NCI-H460 (cell line): ENCODE measurements at regions not wholly inside any gene's neighbourhood (a gene's known extent, or its start where the extent isn't known, plus 50 kb on each side); places are given as distances from the start of the nearest gene placed in this dataset.

Experiments used
- DNase-seq: peaks from one replicate; pipeline ENCODE4 v3.0.0-alpha.2; 2016; ENCODE audit warnings: low read depth; ENCODE audit errors: extremely low read depth

DNA sequence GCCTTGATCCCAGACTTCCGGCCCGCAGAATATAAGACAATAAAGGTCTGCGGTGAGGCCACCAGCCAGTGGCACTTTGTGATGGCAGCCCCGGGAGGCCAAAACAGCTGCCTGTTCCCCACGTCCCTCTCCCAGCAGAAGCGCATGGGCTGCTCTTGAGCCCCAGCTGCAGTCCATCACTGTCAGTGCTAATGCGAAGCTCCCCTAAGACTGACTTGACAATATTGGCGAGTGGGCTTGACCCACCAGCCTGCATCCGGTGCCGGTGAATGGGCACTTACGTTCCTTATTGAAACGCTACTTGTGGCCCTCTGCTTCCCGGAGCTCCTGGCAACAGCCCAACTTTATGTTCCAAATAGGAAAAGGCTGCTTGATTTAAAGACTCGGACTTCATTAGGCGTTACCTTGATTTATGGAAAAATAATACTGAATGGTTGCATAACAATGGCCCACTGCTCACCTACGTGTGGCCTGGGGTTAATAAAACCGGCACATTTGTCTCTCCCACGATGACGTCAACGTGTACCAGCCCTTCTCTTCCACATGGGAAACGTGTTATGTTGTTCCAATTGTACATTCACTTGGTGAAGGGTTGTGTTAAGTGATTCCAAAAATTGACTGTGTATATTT is 93.4 kb upstream of the SEPTIN5 start:
- no peak for DNase-seq

DNA sequence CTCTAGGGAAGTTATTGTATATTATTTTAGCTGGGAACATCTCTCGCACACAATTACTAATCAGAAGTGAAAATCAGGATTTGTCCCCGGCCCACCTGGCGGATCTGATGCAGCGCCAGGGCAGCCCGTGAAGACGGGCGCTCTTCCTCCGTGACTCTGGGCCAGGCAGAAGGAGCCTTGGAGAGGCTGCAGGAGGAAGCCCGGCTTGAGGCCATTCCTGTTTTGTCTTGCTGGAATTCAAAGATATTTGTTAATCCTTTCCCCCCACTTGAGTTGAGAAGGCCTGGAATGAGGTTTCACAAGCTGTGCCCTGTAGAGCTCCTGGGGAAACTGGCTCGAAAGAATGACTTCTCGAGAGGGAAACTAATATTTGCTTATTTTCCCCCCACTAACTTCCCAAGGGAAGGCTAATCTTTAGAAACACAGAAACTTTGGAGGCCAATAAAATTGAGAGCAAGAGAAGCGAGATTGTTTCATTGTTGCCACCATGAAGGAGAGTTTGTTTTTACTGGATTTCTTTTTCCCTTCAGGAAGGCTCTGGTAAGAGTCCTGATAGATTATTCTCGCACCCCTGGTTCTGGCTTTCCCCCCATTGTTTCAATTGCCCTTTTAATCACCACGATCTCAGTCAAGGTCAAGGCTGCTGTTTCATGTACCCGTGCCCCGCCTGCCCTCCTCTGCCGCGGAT is 92.8 kb upstream of the SEPTIN5 start:
- DNase-seq: no peak

DNA sequence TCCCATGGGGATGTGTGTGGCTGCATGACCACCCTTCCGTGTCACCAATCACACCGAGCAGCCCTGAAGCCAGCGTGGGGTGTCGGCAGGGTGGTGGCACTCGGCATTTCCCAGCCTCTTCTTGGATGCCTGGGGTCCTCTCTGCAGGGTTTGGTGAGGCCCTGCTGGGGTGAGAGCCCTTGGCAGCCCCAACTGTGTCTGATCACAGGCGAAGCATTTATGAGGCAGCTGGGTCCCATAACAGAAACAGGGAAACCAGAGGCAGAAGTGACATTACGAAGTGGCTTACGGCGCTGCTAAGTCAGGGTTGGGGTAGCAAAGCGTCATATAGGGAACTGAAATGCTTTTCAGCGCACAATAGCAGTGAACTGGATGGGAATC is 92.3 kb upstream of the SEPTIN5 start:
- no peak for DNase-seq

DNA sequence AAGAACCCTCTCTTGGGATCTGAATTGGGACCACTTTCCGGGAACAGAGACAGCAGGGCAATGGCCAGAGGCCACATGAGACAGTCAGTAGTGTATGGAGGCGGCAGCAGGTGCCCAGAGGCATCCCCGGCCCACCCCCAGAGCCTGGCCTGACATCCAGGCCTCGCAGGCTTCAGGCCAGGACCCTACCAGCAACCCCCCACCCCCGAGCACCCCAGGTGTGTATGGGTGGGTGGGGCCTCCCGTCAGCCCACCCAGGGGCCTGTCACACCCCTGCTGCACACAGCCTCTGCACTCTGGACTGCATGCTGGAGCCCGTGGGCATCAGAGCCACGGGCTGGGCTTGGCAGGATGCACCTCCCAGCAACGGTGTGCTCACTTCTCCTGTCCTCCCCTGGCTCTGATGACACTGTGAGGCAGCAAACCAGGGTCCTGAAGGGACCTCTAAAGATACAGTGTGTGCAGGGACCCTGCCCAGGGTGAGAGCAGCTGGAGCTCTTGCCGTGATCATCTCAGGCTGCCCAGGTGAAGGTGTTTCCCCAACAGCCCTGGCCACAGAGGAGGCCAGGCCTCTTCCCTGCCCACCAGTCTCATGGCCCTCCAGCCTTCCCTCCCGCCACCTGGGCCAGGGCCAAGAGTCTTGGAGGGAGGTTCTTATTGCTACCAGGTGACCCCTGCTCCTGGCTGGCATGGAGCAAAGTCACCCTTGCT is 88.8 kb upstream of the SEPTIN5 start:
- no peak for DNase-seq

DNA sequence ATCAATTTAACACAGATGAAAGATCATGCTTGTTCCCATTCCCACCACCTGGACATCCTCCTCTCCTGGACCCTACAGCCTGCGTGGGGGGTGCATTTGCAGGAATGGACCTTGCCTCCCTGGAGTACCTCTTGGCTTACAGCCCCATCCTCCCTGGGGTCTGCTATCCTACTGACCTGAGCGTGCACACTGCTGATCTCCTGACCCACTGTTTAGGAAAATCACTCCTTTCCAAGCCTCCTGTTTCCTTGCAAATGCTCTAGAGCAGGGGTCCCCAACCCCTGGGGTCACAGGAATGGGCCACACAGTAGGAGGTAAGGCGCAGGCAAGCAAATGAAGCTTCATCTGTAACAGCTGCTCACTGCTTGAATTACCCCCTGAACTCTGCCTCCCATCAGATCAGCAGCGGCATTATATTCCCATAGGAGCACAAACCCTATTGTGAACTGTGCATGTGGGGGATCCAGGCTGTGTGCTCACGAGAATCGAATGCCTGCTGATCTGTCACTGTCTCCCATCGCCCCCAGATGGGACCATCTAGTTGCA is 88.2 kb upstream of the SEPTIN5 start:
- DNase-seq: no peak

DNA sequence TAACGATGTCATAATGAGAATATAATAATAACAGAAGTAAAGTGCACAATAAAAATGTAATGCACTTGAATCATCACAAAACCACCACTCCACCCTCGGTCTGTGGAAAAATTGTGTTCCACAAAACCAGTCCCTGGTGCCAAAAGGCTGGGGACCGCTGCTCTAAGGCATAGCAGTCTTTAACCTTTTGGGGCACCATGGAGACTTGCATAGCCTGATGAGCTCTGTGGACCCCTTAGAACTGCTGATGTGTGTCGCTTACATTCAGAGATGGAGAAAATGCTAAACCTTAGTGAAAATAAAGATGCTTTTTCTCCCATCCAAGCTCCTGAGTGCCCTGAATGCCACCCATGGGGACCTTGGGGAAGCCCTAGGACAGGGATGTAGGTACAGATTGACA is 87.6 kb upstream of the SEPTIN5 start:
- no peak for DNase-seq

DNA sequence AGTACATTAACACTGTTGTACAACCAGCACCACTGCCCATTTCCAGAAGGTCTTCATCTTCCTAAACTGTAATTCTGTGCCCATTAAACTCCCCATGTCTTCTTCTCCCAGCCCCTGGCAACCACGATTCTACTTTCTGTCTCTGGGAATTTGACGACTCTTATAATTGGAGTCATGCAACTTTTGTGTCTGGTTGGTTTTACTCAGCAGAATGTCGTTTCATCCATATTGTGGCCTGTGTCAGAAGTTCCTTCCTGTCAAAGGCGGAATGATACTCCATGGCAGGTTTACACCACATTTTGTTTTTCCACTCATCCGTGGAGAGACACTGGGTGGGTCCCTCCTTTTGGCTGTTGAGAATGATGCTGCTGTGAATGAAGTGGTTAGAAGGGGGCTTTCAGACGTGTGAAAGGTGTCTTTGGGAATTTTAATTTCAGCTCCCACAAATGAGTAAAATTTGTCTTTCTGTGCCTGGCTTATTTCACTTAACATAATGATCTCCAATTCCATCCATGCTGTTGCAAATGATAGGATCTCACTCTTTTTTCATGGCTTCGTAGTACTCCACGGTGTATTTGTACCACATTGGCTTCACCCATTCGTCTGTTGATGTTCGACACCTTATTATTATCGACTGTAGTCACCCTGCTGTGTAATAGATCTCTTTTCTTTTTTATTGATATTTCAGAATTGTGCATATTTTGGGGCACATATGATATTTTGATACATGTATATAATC is 86.1 kb upstream of the SEPTIN5 start:
- DNase-seq: no peak

DNA sequence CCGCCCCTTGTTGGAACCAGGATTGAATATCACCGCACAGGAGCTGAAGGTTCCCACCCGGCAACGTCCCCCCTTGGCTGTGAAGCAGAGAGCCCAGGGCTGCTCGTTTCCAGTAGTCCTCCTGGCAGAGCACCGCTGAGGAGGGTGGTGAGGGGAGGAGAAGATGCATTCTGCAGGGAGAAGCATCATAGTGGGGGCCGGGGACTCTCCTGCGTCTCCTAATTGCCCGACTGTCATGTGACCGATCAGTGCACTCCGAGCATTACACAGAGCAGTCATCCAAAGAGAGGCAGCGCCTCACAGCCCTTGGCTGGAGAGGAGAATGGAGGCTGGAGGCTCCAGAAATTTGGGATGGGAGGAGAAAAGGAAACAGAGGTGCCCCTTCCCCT is 85.0 kb upstream of the SEPTIN5 start:
- no peak for DNase-seq

DNA sequence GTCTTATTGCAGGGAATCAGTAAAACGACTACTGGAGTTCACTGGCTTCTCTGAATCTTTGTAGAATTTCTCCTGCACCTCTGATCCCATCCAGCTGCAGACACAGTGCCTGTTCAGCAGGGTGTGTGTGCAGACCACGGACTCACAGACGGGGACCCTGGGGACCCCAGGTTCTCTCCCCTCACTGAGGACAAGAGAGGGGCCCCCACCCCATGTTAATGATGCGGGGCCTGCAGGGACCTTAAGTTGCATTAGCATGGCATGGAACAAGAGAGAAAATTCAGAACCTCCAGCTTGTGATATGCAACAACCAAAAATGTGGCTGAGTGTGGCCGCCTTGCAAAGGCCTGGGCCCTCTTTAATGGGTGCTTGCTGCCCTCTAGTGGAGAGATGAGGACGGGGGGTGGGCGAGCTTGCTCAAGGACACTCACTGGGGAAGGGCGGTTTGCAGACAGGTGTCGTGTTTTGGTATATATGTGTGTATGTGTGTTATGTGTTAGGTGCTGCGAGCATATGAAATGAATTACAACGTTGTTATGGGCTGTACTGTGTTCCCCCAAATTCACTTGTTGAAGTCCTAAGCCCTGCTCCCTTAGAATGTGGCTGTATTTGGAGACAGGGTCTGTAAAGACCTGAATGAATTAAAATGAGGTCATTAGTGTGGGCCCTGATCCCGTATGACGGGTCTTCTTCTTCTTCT is 84.4 kb upstream of the SEPTIN5 start:
- peak; percentile 55 for DNase-seq

DNA sequence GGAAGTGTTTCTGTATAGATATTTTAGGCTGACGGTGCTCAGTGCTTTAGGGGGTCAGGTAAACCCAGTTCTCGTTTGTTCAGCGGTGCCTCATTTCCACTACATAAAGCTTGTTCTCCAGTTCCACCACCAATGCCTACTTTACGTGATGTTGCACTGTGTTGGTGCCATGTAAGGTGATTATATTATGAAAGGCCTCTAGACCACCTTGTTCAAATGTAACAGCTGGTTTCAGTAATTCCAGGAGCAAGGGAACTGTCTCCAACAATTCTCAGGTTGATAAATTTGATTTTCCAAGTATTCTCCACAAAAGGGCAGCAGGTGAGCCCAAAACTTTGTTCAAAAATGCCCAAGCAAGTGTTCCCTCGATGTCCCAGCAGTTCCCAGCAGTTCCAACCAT is 83.7 kb upstream of the SEPTIN5 start:
- no peak for DNase-seq

DNA sequence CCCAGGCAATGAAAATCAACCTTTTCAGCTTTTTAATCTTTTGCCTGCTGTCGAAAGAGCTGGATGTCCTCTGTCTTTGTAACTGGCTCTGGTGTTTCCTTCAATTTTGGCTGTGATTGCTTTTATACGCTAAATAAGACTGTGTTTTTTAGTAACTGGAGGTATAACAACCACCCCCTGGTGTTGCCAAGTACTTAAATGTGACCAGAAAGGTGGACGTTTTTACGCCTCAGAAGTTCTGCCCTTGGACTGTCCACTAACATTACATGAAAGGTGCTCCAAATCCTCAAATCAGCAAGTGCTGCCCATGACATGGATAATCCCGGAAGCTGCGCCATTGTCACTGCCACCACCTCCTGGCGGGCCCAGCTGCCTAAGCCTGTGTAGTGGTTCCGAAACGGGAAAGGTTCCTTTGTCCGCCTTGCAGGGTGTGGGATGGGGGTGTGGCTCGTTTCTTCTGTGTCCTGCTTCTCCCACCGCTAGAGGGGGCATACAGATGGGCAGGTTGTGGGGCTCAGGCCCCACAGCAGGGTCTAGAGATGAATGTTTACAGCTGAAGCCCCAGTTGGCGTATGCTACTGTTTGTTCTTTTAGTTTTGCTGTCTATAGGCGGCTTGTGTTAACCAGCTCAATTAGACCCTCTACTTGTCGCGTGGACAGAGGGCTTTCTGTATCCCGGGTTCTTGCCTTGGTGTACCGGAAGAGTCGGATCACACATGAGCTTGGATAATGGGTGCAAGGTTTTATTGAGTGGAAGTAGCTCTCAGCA is 82.2 kb upstream of the SEPTIN5 start:
- DNase-seq: peak; percentile 19

DNA sequence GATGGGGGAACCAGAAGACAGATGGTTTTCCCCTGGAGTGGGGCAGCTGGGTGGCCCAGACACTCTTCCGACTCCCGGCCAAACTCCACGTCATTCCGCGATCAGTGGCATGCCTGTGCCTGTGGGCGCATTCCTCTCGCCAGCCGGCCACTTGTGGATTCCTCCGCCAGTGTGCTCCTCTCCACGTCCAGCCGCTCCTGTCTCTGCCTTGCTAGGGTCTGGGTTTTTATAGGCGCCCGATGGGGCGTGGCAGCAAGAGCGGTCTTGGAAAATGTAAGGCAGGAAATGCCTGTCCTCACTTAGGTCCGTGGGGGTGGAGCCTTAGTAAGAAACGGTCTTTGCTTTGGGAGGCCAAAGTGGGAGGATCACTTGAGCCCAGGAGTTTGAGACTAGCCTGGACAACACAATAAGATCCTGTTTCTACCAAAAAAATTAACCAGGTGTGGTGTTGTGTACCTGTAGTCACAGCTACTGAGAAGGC is 81.6 kb upstream of the SEPTIN5 start:
- DNase-seq: no peak

DNA sequence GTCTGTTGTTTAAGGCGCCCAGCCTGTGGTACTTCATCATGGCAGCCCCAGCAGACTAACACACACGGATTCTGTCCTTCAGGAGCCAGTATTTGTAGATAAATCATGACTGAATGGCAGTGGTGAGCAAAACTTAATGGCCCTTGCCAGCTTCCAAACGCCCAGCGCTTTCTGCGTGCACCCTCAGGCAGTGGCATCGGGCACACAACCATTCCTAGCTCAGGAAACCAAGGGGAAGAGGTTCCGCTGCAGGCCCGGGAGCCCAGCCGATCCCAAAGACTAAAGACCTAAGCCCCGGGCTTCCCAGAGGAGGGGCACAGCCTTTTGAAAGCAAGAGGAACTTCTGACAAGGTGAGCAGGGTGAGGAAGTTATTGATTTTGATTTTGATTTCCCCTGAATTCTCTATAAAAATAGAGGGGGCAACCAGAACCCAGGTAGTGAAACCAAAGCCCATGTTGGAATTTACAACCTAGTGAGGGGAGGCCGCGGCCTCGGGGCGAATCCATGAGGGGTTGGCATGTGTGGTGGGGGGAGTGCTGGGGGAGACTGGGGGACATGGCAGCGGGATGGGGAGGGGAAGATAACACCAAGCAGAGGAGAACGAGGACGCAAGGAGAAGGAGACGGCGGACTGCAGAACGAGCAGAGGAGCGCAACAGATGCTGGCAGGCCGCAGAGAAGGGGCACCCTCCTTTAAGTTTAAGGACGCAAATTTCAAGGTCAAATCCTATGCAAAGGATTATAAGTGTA is 79.9 kb upstream of the SEPTIN5 start:
- no peak for DNase-seq

DNA sequence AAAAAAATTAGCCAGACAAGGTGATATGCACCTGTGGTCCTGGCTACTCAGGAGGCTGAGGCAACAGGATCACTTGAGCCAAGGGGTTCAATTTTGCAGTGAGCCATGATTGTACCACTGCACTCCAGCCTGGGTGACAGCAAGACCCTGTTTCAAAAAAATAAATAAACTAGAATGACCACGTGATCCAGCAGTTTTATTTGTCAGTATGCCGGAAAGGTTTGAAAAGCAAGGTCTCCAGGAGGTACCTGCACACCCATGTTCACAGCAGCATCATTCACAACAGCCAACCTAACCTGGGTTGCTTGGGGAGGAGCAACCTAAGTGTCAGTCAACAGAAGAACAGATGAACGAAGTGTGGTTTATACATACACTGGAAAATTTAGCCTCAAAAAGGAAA is 78.7 kb upstream of the SEPTIN5 start:
- no peak for DNase-seq

DNA sequence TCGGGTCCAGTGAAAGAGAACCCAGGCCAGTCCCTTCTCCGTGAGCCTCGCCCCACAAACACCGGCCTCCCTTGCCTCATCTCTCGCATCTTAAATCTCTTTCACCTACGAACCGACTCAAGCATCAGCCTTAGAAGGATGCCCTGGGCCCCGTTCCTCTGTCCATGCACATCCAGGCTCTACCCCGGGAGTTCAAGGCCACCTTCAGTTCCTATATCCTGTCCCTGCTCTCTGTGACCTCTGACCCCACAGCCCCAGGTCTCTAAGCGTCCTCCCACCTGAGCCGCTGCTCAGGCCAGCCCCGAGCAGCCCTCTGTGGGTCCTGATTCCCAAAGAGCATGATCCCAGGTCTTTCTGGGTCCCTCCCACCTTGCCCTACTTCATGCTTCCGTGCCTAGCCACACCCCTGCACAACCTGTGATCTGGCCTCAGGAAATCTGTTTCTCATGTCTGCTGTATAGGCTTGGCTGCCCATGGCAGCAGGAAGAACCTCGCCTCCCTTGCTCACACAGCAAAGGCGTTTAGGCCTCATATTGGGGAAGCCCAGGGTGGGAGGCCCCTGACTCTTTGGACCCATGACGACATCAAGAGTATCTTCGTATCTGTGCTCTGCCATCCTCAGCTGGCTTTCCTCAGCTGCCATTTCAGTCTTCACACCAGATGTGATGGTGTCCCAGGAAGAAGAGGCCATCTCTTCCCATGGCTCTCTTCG is 77.5 kb upstream of the SEPTIN5 start:
- DNase-seq: no peak

DNA sequence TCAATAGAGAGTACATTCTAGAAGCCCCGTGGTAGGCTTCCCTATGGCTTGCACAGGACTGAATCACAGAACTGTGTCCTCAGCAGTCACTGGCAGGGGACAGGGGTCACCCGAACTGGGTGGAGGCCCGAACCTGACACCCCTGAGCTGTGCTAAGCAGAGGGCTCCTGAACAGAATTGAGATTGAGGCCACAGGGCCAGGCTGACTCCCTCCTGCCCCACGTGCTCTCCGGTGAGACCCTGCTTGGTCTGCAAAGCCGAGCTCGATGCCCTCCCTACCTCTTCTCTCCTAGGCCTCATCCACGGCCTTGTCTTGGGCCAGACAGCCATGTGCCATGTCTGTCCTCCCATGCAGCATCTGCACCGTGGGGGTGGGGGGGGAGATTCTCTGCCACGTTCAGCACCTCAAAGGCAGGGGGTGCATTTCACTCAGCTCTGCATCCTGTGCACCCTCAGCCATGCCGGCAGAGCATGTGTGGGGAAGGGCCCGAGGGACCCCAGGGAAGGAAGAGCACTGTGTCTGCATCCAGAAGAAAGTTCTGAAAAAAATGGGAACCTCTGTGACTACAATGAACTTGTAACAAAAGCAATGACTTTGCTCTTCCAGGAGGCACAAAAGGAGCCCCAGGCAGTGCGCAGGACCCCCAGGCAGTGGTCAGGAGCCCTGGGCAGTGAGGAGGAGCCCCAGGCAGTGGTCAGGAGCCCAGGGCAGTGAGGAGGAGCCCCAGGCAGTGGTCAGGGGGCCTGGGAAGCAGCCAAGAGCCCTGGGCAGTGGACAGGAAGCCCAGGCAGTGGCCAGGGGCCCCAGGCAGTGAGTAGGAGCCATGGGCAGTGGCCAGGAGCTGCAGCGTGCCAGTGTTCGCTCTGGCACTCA is 76.7 kb upstream of the SEPTIN5 start:
- DNase-seq: no peak

DNA sequence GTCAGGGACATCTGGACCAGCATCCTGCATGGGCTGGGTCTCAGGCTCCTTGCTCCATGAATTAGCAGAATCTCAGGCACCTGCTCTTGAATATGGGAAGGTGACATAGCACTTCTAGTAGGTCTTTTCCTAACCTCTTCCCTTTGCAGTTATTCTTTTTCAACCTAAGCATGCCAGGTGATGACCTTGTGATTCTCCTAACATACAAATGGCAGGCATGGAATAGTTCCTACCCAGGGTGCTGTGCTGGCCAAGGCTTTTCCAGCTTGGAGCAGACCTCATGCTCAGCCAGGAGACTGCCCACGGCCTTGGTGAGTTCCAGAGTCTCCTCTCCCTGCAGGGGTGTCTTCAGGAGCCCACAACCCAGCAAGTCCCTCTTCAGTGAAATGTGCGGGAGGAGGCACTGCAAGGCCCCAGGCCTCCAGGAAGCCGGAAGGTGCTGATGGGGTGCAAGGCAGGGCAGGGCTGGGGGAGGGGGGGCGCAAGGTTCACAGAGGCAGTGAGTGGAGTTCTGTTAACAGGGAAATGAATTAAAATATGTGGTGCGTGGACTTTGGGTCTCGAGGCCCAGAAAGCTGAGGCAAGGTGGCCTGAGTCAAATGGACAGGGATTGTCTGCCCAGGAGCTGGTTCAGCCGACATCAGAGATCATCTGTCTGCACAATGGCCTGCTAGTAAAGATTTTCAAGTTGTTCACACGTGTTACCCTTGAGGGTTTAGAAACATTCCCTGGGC is 75.9 kb upstream of the SEPTIN5 start:
- no peak for DNase-seq
